ENCODE measurements at regions not wholly inside any gene's neighbourhood (a gene's known extent, or its start where the extent isn't known, plus 50 kb on each side); places are given as distances from the start of the nearest gene placed in this dataset.
"Not testable (repeated sequence)": the region's sequence is repeated elsewhere in the genome, so short reads cannot be mapped to it uniquely, and the experiment has no call there.

- not testable (repeated sequence) for H3K4me3 ChIP-seq (ENCODE audit: low read depth, low read length); H3K27me3 ChIP-seq (ENCODE audit: control insufficient read depth, insufficient read depth, low read length); H3K9me3 ChIP-seq (ENCODE audit: control insufficient read depth, low read length); H2AFZ ChIP-seq; H3K4me1 ChIP-seq; H3K9ac ChIP-seq; H3K79me2 ChIP-seq; H3K36me3 ChIP-seq (ENCODE audit: control insufficient read depth, insufficient read depth, low read length); H3K27ac ChIP-seq; H3K4me2 ChIP-seq (ENCODE audit: low read length)
Observed at GRCh38 chr5:177941386-177941785, 54.7 kb downstream of the PROP1 start.

- not testable (repeated sequence) for H3K4me1 ChIP-seq; H3K27ac ChIP-seq; H3K79me2 ChIP-seq; H3K9me3 ChIP-seq (ENCODE audit: control insufficient read depth, low read length); H3K36me3 ChIP-seq (ENCODE audit: control insufficient read depth, insufficient read depth, low read length); H3K27me3 ChIP-seq (ENCODE audit: control insufficient read depth, insufficient read depth, low read length); H3K4me3 ChIP-seq (ENCODE audit: low read depth, low read length); H3K9ac ChIP-seq
- Histone ChIP-seq H3K4me2 (ENCODE audit: low read length) (peak overlapping the region; percentile 42), H2AFZ (peak overlapping the region; percentile 73)
Observed at GRCh38 chr5:177939246-177940171, 56.5 kb downstream of the PROP1 start.

- H3K27ac ChIP-seq; H3K36me3 ChIP-seq (ENCODE audit: control insufficient read depth, insufficient read depth, low read length); H3K4me3 ChIP-seq (ENCODE audit: low read depth, low read length); H3K4me1 ChIP-seq; H3K9ac ChIP-seq; H3K9me3 ChIP-seq (ENCODE audit: control insufficient read depth, low read length); H2AFZ ChIP-seq; H3K27me3 ChIP-seq (ENCODE audit: control insufficient read depth, insufficient read depth, low read length); H3K4me2 ChIP-seq (ENCODE audit: low read length); H3K79me2 ChIP-seq: not testable (repeated sequence)
Observed at GRCh38 chr5:177938767-177939166, 57.3 kb downstream of the PROP1 start.

GRCh38 chr5:177934233-177934632, 61.8 kb downstream of the PROP1 start:
- not testable (repeated sequence) for H3K4me2 ChIP-seq (ENCODE audit: low read length); H3K27me3 ChIP-seq (ENCODE audit: control insufficient read depth, insufficient read depth, low read length); H3K9me3 ChIP-seq (ENCODE audit: control insufficient read depth, low read length); H3K4me1 ChIP-seq; H3K4me3 ChIP-seq (ENCODE audit: low read depth, low read length); H3K9ac ChIP-seq; H3K36me3 ChIP-seq (ENCODE audit: control insufficient read depth, insufficient read depth, low read length); H3K79me2 ChIP-seq; H3K27ac ChIP-seq; H2AFZ ChIP-seq

GRCh38 chr5:177930269-177931022, 65.6 kb downstream of the PROP1 start:
- H3K9ac ChIP-seq; H3K9me3 ChIP-seq (ENCODE audit: control insufficient read depth, low read length); H3K79me2 ChIP-seq; H3K36me3 ChIP-seq (ENCODE audit: control insufficient read depth, insufficient read depth, low read length); H3K4me2 ChIP-seq (ENCODE audit: low read length); H3K4me3 ChIP-seq (ENCODE audit: low read depth, low read length); H2AFZ ChIP-seq; H3K4me1 ChIP-seq; H3K27me3 ChIP-seq (ENCODE audit: control insufficient read depth, insufficient read depth, low read length); H3K27ac ChIP-seq: not testable (repeated sequence)

GRCh38 chr5:177929618-177930017, 66.4 kb downstream of the PROP1 start:
- H2AFZ ChIP-seq; H3K27ac ChIP-seq; H3K9ac ChIP-seq; H3K79me2 ChIP-seq; H3K4me1 ChIP-seq; H3K36me3 ChIP-seq (ENCODE audit: control insufficient read depth, insufficient read depth, low read length); H3K4me3 ChIP-seq (ENCODE audit: low read depth, low read length); H3K9me3 ChIP-seq (ENCODE audit: control insufficient read depth, low read length); H3K4me2 ChIP-seq (ENCODE audit: low read length); H3K27me3 ChIP-seq (ENCODE audit: control insufficient read depth, insufficient read depth, low read length): not testable (repeated sequence)

- not testable (repeated sequence) for H3K4me1 ChIP-seq; H3K4me3 ChIP-seq (ENCODE audit: low read depth, low read length); H3K9me3 ChIP-seq (ENCODE audit: control insufficient read depth, low read length); H3K4me2 ChIP-seq (ENCODE audit: low read length); H2AFZ ChIP-seq; H3K79me2 ChIP-seq; H3K36me3 ChIP-seq (ENCODE audit: control insufficient read depth, insufficient read depth, low read length); H3K9ac ChIP-seq; H3K27me3 ChIP-seq (ENCODE audit: control insufficient read depth, insufficient read depth, low read length); H3K27ac ChIP-seq
Observed at GRCh38 chr5:177927500-177927899, 68.5 kb downstream of the PROP1 start.

GRCh38 chr5:177924577-177924976, 71.5 kb downstream of the PROP1 start:
- not testable (repeated sequence) for H3K27me3 ChIP-seq (ENCODE audit: control insufficient read depth, insufficient read depth, low read length); H3K9me3 ChIP-seq (ENCODE audit: control insufficient read depth, low read length); H3K79me2 ChIP-seq; H3K4me2 ChIP-seq (ENCODE audit: low read length); H3K27ac ChIP-seq; H3K36me3 ChIP-seq (ENCODE audit: control insufficient read depth, insufficient read depth, low read length); H3K9ac ChIP-seq; H2AFZ ChIP-seq; H3K4me1 ChIP-seq; H3K4me3 ChIP-seq (ENCODE audit: low read depth, low read length)

GRCh38 chr5:177923837-177924236, 72.2 kb downstream of the PROP1 start:
- not testable (repeated sequence) for H3K79me2 ChIP-seq; H3K27me3 ChIP-seq (ENCODE audit: control insufficient read depth, insufficient read depth, low read length); H2AFZ ChIP-seq; H3K9ac ChIP-seq; H3K9me3 ChIP-seq (ENCODE audit: control insufficient read depth, low read length); H3K4me2 ChIP-seq (ENCODE audit: low read length); H3K36me3 ChIP-seq (ENCODE audit: control insufficient read depth, insufficient read depth, low read length); H3K27ac ChIP-seq; H3K4me1 ChIP-seq; H3K4me3 ChIP-seq (ENCODE audit: low read depth, low read length)

- not testable (repeated sequence) for H3K9me3 ChIP-seq (ENCODE audit: control insufficient read depth, low read length); H3K4me2 ChIP-seq (ENCODE audit: low read length); H3K27ac ChIP-seq; H3K9ac ChIP-seq; H3K27me3 ChIP-seq (ENCODE audit: control insufficient read depth, insufficient read depth, low read length); H3K4me1 ChIP-seq; H2AFZ ChIP-seq; H3K36me3 ChIP-seq (ENCODE audit: control insufficient read depth, insufficient read depth, low read length); H3K79me2 ChIP-seq; H3K4me3 ChIP-seq (ENCODE audit: low read depth, low read length)
Observed at GRCh38 chr5:177923189-177923588, 72.9 kb downstream of the PROP1 start.

- H3K9me3 ChIP-seq (ENCODE audit: control insufficient read depth, low read length); H3K27me3 ChIP-seq (ENCODE audit: control insufficient read depth, insufficient read depth, low read length): not testable (repeated sequence)
Observed at GRCh38 chr5:177909261-177909660, 86.8 kb downstream of the PROP1 start.

More at GRCh38 chr5:177909261-177909660, 86.8 kb downstream of the PROP1 start:
- not testable (repeated sequence) for H3K4me2 ChIP-seq (ENCODE audit: low read length); H2AFZ ChIP-seq; H3K27ac ChIP-seq; H3K4me1 ChIP-seq; H3K9ac ChIP-seq; H3K4me3 ChIP-seq (ENCODE audit: low read depth, low read length); H3K79me2 ChIP-seq; H3K36me3 ChIP-seq (ENCODE audit: control insufficient read depth, insufficient read depth, low read length)
